ENCODE measurements at regions not wholly inside any gene's neighbourhood (a gene's known extent, or its start where the extent isn't known, plus 50 kb on each side); places are given as distances from the start of the nearest gene placed in this dataset.

DNA sequence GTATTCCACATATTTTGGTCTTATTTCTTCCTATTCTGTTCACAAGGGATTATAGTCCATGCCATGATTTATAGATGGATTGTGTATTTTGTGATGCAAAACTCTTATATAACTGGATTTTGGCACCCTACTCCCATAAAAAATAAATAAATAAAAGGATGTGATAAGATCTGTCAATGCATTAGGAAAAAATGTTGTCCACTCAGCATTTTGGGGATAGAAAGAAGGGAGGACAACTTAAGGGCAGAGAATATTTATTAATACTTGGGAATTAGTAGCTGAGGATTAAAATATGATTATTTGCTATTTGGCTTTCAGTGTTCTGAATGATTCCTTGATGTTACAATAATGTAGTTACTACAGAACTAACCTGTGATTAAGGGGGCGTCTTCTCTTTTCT lies 682.6 kb downstream of the ZBBX start:
- TF ChIP-seq POLR2AphosphoS5 (IDR thresholded peaks at IDR 0.05; ENCODE audit: low read depth, low read length) (no peak), POLR2A (IDR thresholded peaks at IDR 0.05; ENCODE audit: low read depth, low read length) (no peak)

All from GM12892 (cell line).